ENCODE measurements at regions not wholly inside any gene's neighbourhood (a gene's known extent, or its start where the extent isn't known, plus 50 kb on each side); places are given as distances from the start of the nearest gene placed in this dataset.

- no peak for TF ChIP-seq POLR2A (IDR thresholded peaks at IDR 0.05)
- TF ChIP-seq, protein P1, sequence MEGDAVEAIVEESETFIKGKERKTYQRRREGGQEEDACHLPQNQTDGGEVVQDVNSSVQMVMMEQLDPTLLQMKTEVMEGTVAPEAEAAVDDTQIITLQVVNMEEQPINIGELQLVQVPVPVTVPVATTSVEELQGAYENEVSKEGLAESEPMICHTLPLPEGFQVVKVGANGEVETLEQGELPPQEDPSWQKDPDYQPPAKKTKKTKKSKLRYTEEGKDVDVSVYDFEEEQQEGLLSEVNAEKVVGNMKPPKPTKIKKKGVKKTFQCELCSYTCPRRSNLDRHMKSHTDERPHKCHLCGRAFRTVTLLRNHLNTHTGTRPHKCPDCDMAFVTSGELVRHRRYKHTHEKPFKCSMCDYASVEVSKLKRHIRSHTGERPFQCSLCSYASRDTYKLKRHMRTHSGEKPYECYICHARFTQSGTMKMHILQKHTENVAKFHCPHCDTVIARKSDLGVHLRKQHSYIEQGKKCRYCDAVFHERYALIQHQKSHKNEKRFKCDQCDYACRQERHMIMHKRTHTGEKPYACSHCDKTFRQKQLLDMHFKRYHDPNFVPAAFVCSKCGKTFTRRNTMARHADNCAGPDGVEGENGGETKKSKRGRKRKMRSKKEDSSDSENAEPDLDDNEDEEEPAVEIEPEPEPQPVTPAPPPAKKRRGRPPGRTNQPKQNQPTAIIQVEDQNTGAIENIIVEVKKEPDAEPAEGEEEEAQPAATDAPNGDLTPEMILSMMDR (IDR thresholded peaks at IDR 0.05) = no peak
Observed at GRCh38 chr7:52586704-52587103, 448.7 kb upstream of the POM121L12 start.

All from testis (tissue), 2 donors.